Cardiac fibroblast (primary cell): ENCODE measurements at regions not wholly inside any gene's neighbourhood (a gene's known extent, or its start where the extent isn't known, plus 50 kb on each side); places are given as distances from the start of the nearest gene placed in this dataset.

ENCODE experiments used
- DNase-seq, 2 donors: peaks; one replicate each; pipeline versions ENCODE4 v3.0.0 to v3.0.0-alpha.2; 2010; ENCODE audit warnings: low read depth in 2 of 2
- H3K4me3 ChIP-seq, 2 donors: replicated peaks in 1 of 2; 1 replicate in 1 of 2; 2 replicates in 1 of 2; pipeline ENCODE4 v1.5.1; 2011; ENCODE audit warnings: low read depth in 2 of 2, low read length in 2 of 2, mild to moderate bottlenecking in 2 of 2, moderate library complexity in 1 of 2
- CTCF ChIP-seq: IDR thresholded peaks from one replicate; pipeline ENCODE4 v1.5.1; 2011; ENCODE audit warnings: low read depth, mild to moderate bottlenecking, low read length, inconsistent platforms

GRCh38 chr6:120304223-120304622 is 954.7 kb upstream of the MAN1A1 start:
- no peak overlapping the region for H3K4me3 ChIP-seq
- DNase-seq = no peak
- TF ChIP-seq CTCF = no peak

GRCh38 chr6:120303527-120303926 is 954.0 kb upstream of the MAN1A1 start:
- TF ChIP-seq CTCF = no peak
- no peak for DNase-seq
- H3K4me3 ChIP-seq = no peak overlapping the region

GRCh38 chr6:120302041-120302440 is 952.5 kb upstream of the MAN1A1 start:
- no peak overlapping the region for H3K4me3 ChIP-seq
- TF ChIP-seq CTCF = no peak
- no peak for DNase-seq

- DNase-seq = peak in 1 of 2 donors; percentile 2
- no peak overlapping the region for H3K4me3 ChIP-seq
- no peak for TF ChIP-seq CTCF
Measured at GRCh38 chr6:120290964-120291363, 941.4 kb upstream of the MAN1A1 start.

GRCh38 chr6:120282005-120282404 is 932.4 kb upstream of the MAN1A1 start:
- TF ChIP-seq CTCF = no peak
- no peak for DNase-seq
- H3K4me3 ChIP-seq = no peak overlapping the region

- no peak for TF ChIP-seq CTCF
- H3K4me3 ChIP-seq = no peak overlapping the region
Measured at GRCh38 chr6:120279466-120280167, 930.1 kb upstream of the MAN1A1 start.

More at GRCh38 chr6:120279466-120280167, 930.1 kb upstream of the MAN1A1 start:
- no peak for DNase-seq
